Stimulated activated CD8-positive, alpha-beta memory T cell treated with anti-CD3 and anti-CD28 coated beads, Interleukin-4, amount 100 ng/mL, for 1 hour (primary cell): ENCODE measurements at regions not wholly inside any gene's neighbourhood (a gene's known extent, or its start where the extent isn't known, plus 50 kb on each side); places are given as distances from the start of the nearest gene placed in this dataset.

Source experiments
- DNase-seq, 2 donors: peaks; one replicate each; pipeline ENCODE4 v3.0.0-alpha.2; 2020; ENCODE audit warnings: low read depth in 2 of 2, low spot score in 1 of 2

- DNase-seq: no peak
These were observed 843.9 kb upstream of the DPPA4 start for GRCh38 chr3:110181226-110181625.

- no peak for DNase-seq
These were observed 847.2 kb upstream of the DPPA4 start for GRCh38 chr3:110184536-110184935.

- DNase-seq: no peak
These were observed 855.7 kb upstream of the DPPA4 start for GRCh38 chr3:110193074-110193473.

- no peak for DNase-seq
These were observed 861.6 kb upstream of the DPPA4 start for GRCh38 chr3:110198717-110199587.

GRCh38 chr3:110199588-110199943 lies 862.2 kb upstream of the DPPA4 start:
- DNase-seq: no peak

GRCh38 chr3:110210086-110210660 lies 861.4 kb upstream of the NECTIN3 start:
- no peak for DNase-seq

- no peak for DNase-seq
These were observed 845.0 kb upstream of the NECTIN3 start for GRCh38 chr3:110226645-110227044.

- DNase-seq: no peak
These were observed 843.6 kb upstream of the NECTIN3 start for GRCh38 chr3:110227991-110228390.

- DNase-seq: no peak
These were observed 836.8 kb upstream of the NECTIN3 start for GRCh38 chr3:110234831-110235230.

- no peak for DNase-seq
These were observed 834.5 kb upstream of the NECTIN3 start for GRCh38 chr3:110236976-110237610.

GRCh38 chr3:110243081-110243480 lies 828.5 kb upstream of the NECTIN3 start:
- no peak for DNase-seq

- no peak for DNase-seq
These were observed 824.7 kb upstream of the NECTIN3 start for GRCh38 chr3:110246796-110247376.

GRCh38 chr3:110248666-110249065 lies 823.0 kb upstream of the NECTIN3 start:
- no peak for DNase-seq

GRCh38 chr3:110253794-110254193 lies 817.8 kb upstream of the NECTIN3 start:
- no peak for DNase-seq

GRCh38 chr3:110254591-110254990 lies 817.0 kb upstream of the NECTIN3 start:
- DNase-seq: no peak

GRCh38 chr3:110261141-110261540 lies 810.5 kb upstream of the NECTIN3 start:
- DNase-seq: no peak

- no peak for DNase-seq
These were observed 808.7 kb upstream of the NECTIN3 start for GRCh38 chr3:110262896-110263295.

- no peak for DNase-seq
These were observed 806.3 kb upstream of the NECTIN3 start for GRCh38 chr3:110265302-110265701.

- DNase-seq: no peak
These were observed 804.2 kb upstream of the NECTIN3 start for GRCh38 chr3:110267304-110267845.

- no peak for DNase-seq
These were observed 799.1 kb upstream of the NECTIN3 start for GRCh38 chr3:110272525-110272924.

GRCh38 chr3:110291886-110292501 lies 779.6 kb upstream of the NECTIN3 start:
- DNase-seq: no peak
